Lower leg skin (tissue), 3 donors: ENCODE measurements at regions not wholly inside any gene's neighbourhood (a gene's known extent, or its start where the extent isn't known, plus 50 kb on each side); places are given as distances from the start of the nearest gene placed in this dataset.

Experiments
- POLR2A ChIP-seq, 2 donors: fragments of 450-650 bp; IDR thresholded peaks; one replicate each; pipeline ENCODE4 v1.6.1; 2016 to 2017; ENCODE audit warnings: antibody characterized with exemption in 2 of 2, mild to moderate bottlenecking in 1 of 2, moderate library complexity in 1 of 2
- TF ChIP-seq, protein P1 (sequence below), 3 donors: fragments of 450-650 bp; IDR thresholded peaks; one replicate each; pipeline ENCODE4 v1.5.1; 2016; ENCODE audit warnings: antibody characterized with exemption in 3 of 3, mild to moderate bottlenecking in 3 of 3, moderate library complexity in 2 of 3

DNA sequence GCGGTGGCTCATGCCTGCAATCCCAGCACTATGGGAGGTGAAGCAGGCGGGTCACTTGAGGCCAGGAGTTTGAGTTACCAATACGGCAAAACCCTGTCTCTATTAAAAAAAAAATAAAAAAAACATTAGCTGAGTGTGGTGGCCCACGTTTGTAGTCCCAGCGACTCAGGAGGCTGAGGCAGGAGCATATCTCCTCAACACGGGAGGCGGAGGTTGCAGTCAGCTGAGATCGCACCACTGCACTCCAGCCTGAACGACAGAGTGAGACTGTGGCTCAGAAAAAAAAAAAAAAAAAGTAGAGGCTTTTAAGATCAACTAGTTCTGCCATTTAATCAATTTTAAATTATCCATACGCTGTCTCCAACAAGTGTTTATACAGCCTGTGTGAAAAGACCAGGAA is 1130.3 kb downstream of the PCDH9 start:
- TF ChIP-seq, protein P1, sequence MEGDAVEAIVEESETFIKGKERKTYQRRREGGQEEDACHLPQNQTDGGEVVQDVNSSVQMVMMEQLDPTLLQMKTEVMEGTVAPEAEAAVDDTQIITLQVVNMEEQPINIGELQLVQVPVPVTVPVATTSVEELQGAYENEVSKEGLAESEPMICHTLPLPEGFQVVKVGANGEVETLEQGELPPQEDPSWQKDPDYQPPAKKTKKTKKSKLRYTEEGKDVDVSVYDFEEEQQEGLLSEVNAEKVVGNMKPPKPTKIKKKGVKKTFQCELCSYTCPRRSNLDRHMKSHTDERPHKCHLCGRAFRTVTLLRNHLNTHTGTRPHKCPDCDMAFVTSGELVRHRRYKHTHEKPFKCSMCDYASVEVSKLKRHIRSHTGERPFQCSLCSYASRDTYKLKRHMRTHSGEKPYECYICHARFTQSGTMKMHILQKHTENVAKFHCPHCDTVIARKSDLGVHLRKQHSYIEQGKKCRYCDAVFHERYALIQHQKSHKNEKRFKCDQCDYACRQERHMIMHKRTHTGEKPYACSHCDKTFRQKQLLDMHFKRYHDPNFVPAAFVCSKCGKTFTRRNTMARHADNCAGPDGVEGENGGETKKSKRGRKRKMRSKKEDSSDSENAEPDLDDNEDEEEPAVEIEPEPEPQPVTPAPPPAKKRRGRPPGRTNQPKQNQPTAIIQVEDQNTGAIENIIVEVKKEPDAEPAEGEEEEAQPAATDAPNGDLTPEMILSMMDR (IDR thresholded peaks at IDR 0.05): no peak
- TF ChIP-seq POLR2A (IDR thresholded peaks at IDR 0.05): no peak
